ENCODE measurements at regions not wholly inside any gene's neighbourhood (a gene's known extent, or its start where the extent isn't known, plus 50 kb on each side); places are given as distances from the start of the nearest gene placed in this dataset.

DNA sequence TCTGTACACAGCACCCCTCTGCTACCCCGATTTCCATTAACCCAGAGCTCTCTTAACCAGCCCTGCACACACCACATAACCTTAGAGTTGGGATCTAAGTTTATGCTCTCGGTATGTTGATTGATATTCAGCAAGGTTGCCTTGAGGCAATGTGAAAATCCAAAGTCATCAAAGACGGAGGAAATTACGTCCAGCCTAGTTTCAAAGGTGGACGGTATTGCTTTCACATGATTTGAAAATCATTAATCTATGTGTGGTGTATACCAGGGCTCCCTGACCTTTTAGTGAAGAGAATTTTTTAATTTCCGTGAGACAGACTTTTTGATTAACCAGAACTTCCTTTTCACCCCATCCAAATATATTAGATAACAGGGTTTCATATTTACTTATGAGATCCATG, 272.5 kb upstream of the LCORL start:
- Histone ChIP-seq H3K4me3 (ENCODE audit: low read depth, low read length) (no peak overlapping the region), H3K36me3 (ENCODE audit: control insufficient read depth, insufficient read depth, low read length) (no peaks in the 10 kb centered on the region), H3K27me3 (ENCODE audit: control insufficient read depth, insufficient read depth, low read length) (no peaks in the 10 kb centered on the region)
- DNase-seq (ENCODE audit: low read depth): no peak
- TF ChIP-seq, protein P1, sequence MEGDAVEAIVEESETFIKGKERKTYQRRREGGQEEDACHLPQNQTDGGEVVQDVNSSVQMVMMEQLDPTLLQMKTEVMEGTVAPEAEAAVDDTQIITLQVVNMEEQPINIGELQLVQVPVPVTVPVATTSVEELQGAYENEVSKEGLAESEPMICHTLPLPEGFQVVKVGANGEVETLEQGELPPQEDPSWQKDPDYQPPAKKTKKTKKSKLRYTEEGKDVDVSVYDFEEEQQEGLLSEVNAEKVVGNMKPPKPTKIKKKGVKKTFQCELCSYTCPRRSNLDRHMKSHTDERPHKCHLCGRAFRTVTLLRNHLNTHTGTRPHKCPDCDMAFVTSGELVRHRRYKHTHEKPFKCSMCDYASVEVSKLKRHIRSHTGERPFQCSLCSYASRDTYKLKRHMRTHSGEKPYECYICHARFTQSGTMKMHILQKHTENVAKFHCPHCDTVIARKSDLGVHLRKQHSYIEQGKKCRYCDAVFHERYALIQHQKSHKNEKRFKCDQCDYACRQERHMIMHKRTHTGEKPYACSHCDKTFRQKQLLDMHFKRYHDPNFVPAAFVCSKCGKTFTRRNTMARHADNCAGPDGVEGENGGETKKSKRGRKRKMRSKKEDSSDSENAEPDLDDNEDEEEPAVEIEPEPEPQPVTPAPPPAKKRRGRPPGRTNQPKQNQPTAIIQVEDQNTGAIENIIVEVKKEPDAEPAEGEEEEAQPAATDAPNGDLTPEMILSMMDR (IDR thresholded peaks at IDR 0.05; ENCODE audit: insufficient read depth, low read length, poor library complexity, severe bottlenecking): no peak

DNA sequence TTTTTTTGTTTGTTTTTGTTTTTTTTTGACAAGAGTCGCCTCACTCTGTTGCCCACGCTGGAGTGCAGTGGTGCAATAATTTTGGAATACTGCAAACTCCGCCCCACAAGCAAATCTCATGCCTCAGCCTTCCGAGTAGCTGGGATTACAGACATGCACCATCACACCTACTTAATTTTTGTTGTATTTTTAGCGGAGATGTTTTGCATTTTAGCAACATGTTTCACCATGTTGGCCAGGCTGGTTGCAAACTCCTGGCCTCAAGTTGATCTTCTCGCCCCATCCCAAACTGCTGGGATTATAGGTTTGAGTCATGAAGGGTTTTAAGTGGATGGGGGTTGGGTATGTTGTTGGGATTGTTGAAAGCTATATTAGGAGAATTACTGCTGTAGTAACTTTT, 270.9 kb upstream of the LCORL start:
- no peaks in the 10 kb centered on the region for H3K36me3 ChIP-seq (ENCODE audit: control insufficient read depth, insufficient read depth, low read length)
- no peak overlapping the region for H3K4me3 ChIP-seq (ENCODE audit: low read depth, low read length)
- DNase-seq (ENCODE audit: low read depth): no peak
- H3K27me3 ChIP-seq (ENCODE audit: control insufficient read depth, insufficient read depth, low read length): no peaks in the 10 kb centered on the region
- TF ChIP-seq, protein P1 (IDR thresholded peaks at IDR 0.05; ENCODE audit: insufficient read depth, low read length, poor library complexity, severe bottlenecking): no peak

DNA sequence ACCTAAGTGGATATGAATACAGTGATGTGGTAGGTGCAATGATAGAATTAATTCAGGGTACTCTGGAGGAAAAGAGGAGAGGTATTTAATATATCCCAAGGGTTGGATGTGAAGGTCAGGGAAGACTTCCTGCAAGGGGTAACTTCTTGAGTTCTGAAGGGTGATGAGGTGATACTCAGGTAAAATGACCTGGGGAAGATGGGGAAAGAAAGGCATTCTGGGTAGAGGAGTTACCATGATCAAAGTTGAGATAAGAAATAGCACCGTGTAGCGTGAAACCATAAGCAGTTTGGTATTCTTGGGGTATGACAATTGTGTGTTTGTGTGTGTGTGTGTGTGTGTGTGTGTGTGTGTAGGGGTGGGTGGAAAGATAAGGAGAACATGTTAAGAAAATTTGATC, 270.4 kb upstream of the LCORL start:
- no peak for DNase-seq (ENCODE audit: low read depth)
- Histone ChIP-seq H3K4me3 (ENCODE audit: low read depth, low read length) (no peak overlapping the region), H3K27me3 (ENCODE audit: control insufficient read depth, insufficient read depth, low read length) (no peaks in the 10 kb centered on the region), H3K36me3 (ENCODE audit: control insufficient read depth, insufficient read depth, low read length) (no peaks in the 10 kb centered on the region)
- TF ChIP-seq, protein P1 (IDR thresholded peaks at IDR 0.05; ENCODE audit: insufficient read depth, low read length, poor library complexity, severe bottlenecking): no peak

DNA sequence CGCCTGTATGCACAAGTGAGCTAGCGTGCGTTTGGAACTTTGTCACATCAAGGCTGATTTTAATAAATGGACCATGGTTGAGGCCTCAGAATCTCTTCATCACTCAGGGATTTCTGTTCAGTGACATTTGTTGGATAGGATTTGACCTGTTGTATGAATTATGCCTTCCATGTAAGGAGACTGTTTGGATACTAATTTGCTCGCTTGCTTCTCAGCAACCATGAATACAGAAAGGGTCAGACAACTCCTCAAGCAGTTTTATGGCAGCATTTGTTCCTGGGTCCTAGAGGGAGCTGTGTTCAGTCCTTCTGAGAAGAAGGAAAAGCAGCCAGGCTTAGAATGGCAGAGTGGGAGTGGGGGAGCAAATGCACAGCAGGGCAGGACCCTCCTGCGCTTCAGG, 269.7 kb upstream of the LCORL start:
- H3K4me3 ChIP-seq (ENCODE audit: low read depth, low read length): no peak overlapping the region
- DNase-seq (ENCODE audit: low read depth): no peak
- H3K27me3 ChIP-seq (ENCODE audit: control insufficient read depth, insufficient read depth, low read length): no peaks in the 10 kb centered on the region
- TF ChIP-seq, protein P1 (IDR thresholded peaks at IDR 0.05; ENCODE audit: insufficient read depth, low read length, poor library complexity, severe bottlenecking): no peak
- H3K36me3 ChIP-seq (ENCODE audit: control insufficient read depth, insufficient read depth, low read length): no peaks in the 10 kb centered on the region

DNA sequence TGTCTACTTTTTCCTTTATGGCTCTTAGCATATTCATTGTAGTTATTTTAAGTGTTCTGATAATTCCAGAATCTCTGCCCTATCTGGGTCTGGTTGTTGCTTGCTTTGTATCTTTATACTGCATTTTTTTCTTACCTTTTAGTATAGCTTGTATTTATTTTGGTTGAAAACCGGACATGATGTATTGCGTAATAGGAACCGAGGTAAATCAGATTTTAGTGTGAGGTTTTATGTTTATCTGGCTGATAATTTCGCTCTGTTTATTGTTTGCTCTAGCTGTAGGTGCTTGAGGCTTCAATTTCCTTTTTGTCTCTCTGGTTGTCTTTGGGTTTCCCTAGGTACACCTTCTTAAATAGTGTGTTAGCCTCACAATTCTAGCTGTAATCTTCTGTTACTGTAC, 263.8 kb upstream of the LCORL start:
- H3K4me3 ChIP-seq (ENCODE audit: low read depth, low read length): no peak overlapping the region
- TF ChIP-seq, protein P1 (IDR thresholded peaks at IDR 0.05; ENCODE audit: insufficient read depth, low read length, poor library complexity, severe bottlenecking): no peak
- no peaks in the 10 kb centered on the region for H3K27me3 ChIP-seq (ENCODE audit: control insufficient read depth, insufficient read depth, low read length)
- no peak for DNase-seq (ENCODE audit: low read depth)
- H3K36me3 ChIP-seq (ENCODE audit: control insufficient read depth, insufficient read depth, low read length): no peaks in the 10 kb centered on the region

DNA sequence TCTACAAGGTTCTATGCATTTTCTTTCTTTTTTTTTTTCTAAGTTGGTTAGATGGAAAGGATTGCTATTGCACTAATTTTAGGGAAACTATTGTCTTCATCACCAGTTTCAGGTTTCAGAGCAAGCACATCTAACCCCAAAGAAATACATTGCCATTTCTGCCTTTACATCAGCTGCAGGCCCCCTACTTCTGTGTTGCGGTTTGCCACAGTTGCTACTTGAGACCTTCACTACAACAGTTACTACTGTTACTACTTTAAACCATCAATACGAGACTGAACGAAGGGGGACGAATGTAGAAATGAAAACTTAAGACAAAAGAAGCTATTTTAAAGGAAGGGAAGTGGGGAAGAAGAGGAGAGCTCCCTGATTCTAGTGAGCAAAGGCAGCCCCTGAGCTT, 256.7 kb upstream of the LCORL start:
- Histone ChIP-seq H3K27me3 (ENCODE audit: control insufficient read depth, insufficient read depth, low read length) (no peaks in the 10 kb centered on the region), H3K36me3 (ENCODE audit: control insufficient read depth, insufficient read depth, low read length) (no peaks in the 10 kb centered on the region), H3K4me3 (ENCODE audit: low read depth, low read length) (no peak overlapping the region)
- DNase-seq (ENCODE audit: low read depth): no peak
- TF ChIP-seq, protein P1 (IDR thresholded peaks at IDR 0.05; ENCODE audit: insufficient read depth, low read length, poor library complexity, severe bottlenecking): no peak
